ENCODE measurements at regions not wholly inside any gene's neighbourhood (a gene's known extent, or its start where the extent isn't known, plus 50 kb on each side); places are given as distances from the start of the nearest gene placed in this dataset.
"Not testable (repeated sequence)": the region's sequence is repeated elsewhere in the genome, so short reads cannot be mapped to it uniquely, and the experiment has no call there.

DNA sequence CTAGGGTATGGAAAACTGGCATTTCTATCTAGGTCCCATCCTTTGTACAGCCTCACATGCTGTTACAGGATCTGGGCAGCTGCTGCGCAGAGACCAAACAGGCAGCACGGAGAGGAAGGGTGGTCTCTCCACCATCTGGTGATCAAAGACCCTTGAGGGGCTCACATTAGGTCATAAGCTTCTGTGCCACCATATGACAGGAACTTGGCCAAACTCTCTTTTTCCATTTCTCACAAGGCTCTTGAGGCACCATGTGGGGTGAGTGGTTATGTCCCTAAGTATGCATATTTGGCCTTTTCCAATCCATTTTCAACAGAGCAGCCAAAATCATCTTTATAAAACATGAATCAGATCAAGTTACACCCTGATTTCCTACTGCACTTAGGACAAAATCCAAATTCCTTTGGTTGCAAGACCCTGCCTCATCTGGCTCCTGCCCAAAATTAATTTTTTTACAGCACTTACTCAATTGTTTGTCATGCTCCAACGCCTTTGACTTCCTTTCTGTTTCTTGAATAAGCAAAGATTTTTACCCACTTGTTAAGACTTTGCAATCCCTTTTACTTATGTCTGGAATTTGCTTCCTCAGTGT is 730.0 kb downstream of the MAT2B start:
- Histone ChIP-seq H3K36me3 (ENCODE audit: control insufficient read depth, insufficient read depth, low read length) (no peaks in the 10 kb centered on the region), H3K4me3 (ENCODE audit: low read depth, low read length) (no peak overlapping the region), H3K27me3 (ENCODE audit: control insufficient read depth, insufficient read depth, low read length) (no peaks in the 10 kb centered on the region)
- no peak for FAIRE-seq
- TF ChIP-seq, protein P1, sequence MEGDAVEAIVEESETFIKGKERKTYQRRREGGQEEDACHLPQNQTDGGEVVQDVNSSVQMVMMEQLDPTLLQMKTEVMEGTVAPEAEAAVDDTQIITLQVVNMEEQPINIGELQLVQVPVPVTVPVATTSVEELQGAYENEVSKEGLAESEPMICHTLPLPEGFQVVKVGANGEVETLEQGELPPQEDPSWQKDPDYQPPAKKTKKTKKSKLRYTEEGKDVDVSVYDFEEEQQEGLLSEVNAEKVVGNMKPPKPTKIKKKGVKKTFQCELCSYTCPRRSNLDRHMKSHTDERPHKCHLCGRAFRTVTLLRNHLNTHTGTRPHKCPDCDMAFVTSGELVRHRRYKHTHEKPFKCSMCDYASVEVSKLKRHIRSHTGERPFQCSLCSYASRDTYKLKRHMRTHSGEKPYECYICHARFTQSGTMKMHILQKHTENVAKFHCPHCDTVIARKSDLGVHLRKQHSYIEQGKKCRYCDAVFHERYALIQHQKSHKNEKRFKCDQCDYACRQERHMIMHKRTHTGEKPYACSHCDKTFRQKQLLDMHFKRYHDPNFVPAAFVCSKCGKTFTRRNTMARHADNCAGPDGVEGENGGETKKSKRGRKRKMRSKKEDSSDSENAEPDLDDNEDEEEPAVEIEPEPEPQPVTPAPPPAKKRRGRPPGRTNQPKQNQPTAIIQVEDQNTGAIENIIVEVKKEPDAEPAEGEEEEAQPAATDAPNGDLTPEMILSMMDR (IDR thresholded peaks at IDR 0.05; ENCODE audit: insufficient read depth, low read length, severe bottlenecking), result no peak
- DNase-seq (ENCODE audit: low read depth), result peak; percentile 53

DNA sequence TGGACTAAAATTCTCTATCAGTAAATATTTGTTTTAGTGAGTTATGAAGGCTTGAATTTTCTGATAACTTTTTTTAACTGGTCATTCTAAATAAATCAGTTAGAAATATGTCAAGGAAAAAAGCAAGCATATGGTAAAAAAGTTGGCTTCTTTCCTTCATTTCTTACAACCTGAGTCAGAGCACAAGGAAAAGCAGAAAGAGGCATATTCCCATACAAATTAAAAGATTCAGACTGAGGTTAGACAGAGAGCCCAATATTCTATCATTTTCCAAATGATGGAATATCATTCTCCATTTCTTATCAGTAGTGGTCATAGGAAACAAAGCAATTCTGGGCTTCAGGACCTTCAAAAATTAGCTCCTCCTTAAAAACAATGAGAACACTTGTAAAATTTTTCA is 732.1 kb downstream of the MAT2B start:
- FAIRE-seq (no peak), DNase-seq (ENCODE audit: low read depth) (no peak)
- H3K27me3 ChIP-seq (ENCODE audit: control insufficient read depth, insufficient read depth, low read length), result no peaks in the 10 kb centered on the region
- no peak overlapping the region for H3K4me3 ChIP-seq (ENCODE audit: low read depth, low read length)
- no peaks in the 10 kb centered on the region for H3K36me3 ChIP-seq (ENCODE audit: control insufficient read depth, insufficient read depth, low read length)
- TF ChIP-seq, protein P1 (IDR thresholded peaks at IDR 0.05; ENCODE audit: insufficient read depth, low read length, severe bottlenecking), result no peak

DNA sequence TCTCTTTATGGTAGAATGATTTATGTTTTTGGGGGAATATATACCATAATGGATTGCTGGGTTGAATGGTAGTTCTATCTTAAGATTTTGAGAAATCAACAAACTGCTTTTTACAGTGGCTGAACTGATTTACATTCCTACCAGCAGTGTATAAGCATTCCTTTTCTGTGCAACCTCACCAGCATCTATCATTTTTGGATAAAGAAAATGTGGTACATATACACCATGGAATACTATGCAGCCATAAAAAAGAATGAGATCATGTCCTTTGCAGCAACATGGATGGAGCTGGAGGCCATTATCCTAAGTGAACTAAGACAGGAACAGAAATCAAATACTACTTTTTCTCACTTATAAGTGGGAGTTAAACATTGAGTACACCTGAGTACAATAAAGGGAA is 746.4 kb downstream of the MAT2B start:
- FAIRE-seq; DNase-seq (ENCODE audit: low read depth); H3K36me3 ChIP-seq (ENCODE audit: control insufficient read depth, insufficient read depth, low read length); H3K27me3 ChIP-seq (ENCODE audit: control insufficient read depth, insufficient read depth, low read length); H3K4me3 ChIP-seq (ENCODE audit: low read depth, low read length): not testable (repeated sequence)

DNA sequence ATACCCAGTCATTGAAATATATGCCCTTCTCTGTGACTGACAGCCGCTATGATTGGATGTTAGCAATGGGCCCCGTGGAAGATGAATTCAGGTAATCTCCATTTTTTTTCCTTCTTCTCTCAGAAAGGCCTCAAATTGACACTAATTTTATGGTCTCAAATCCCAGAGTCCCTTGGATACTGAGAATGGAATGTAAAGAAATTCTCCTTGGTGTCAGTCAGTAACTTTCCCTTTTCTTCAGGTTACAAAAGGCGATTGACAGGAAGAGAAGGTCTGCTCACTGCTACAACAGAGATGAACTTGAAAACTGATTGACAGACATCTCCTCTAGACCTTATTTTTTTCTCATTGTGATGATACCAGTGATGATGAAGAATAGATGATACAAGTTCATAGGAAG is 748.3 kb downstream of the MAT2B start:
- no peak for FAIRE-seq
- TF ChIP-seq, protein P1 (IDR thresholded peaks at IDR 0.05; ENCODE audit: insufficient read depth, low read length, severe bottlenecking), result no peak
- DNase-seq (ENCODE audit: low read depth), result no peak
- no peaks in the 10 kb centered on the region for H3K27me3 ChIP-seq (ENCODE audit: control insufficient read depth, insufficient read depth, low read length)
- H3K4me3 ChIP-seq (ENCODE audit: low read depth, low read length), result no peak overlapping the region
- H3K36me3 ChIP-seq (ENCODE audit: control insufficient read depth, insufficient read depth, low read length), result no peaks in the 10 kb centered on the region

DNA sequence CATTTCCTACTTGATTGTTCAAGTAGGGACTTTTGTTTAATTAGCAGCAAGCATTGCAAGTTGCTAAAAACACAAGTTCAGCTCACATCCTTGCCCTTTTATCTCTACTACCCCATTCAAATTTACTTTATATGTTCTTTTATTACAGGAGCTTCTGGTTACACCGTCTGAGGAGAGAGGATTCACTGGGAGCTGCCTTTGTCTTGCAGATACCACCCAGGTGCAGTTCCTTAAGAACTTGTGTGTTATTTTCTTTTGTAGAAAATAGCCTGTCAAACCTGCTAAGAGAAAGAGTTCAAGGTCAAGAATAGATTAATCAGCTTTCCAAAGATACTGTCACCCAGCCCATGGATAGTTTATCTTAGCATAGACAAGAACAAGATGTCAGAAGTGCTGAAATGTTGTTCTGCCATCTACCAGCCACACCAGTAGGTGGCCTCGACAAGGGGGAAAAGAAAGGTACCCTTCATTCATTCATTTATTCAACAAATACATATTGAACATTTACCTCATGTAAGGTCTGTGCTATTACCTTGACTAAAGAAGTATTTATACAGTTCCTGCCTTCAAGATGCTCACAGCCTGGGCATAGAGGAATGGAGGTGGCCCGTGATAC is 750.3 kb downstream of the MAT2B start:
- H3K27me3 ChIP-seq (ENCODE audit: control insufficient read depth, insufficient read depth, low read length), result no peaks in the 10 kb centered on the region
- TF ChIP-seq, protein P1 (IDR thresholded peaks at IDR 0.05; ENCODE audit: insufficient read depth, low read length, severe bottlenecking), result no peak
- H3K4me3 ChIP-seq (ENCODE audit: low read depth, low read length), result no peak overlapping the region
- DNase-seq (ENCODE audit: low read depth) (no peak), FAIRE-seq (no peak)
- no peaks in the 10 kb centered on the region for H3K36me3 ChIP-seq (ENCODE audit: control insufficient read depth, insufficient read depth, low read length)

DNA sequence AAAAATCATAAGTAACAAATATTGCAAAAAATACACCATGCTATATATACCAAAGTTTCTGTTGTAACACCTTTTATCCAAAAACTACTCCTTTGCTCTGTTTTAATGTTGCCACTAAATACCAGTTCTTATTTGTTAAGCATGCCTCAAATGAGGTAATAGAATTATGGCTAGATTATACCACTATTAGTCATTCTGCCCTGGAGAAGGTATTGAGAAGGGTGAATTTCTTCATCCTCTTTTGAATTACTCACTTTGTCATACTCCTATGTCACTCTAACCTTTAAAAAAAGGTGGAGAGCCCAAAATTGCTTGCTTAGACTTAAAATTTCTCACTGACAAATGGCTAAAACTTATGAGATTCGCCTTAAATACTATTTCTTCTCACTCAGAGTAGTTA is 750.9 kb downstream of the MAT2B start:
- TF ChIP-seq, protein P1 (IDR thresholded peaks at IDR 0.05; ENCODE audit: insufficient read depth, low read length, severe bottlenecking), result no peak
- FAIRE-seq (no peak), DNase-seq (ENCODE audit: low read depth) (peak; percentile 94)
- H3K4me3 ChIP-seq (ENCODE audit: low read depth, low read length), result no peak overlapping the region
- H3K36me3 ChIP-seq (ENCODE audit: control insufficient read depth, insufficient read depth, low read length), result no peaks in the 10 kb centered on the region
- H3K27me3 ChIP-seq (ENCODE audit: control insufficient read depth, insufficient read depth, low read length), result no peaks in the 10 kb centered on the region

Measured in bronchial epithelial cell (primary cell).